HG02943 (cell line): ENCODE measurements at regions not wholly inside any gene's neighbourhood (a gene's known extent, or its start where the extent isn't known, plus 50 kb on each side); places are given as distances from the start of the nearest gene placed in this dataset.

Experiments used
- ATAC-seq: cut with Tn5 transposase; IDR thresholded peaks from one replicate; pipeline ENCODE4 v1.9.1; 2021; ENCODE audit warnings: mild to moderate bottlenecking, low read depth, moderate library complexity; ENCODE audit not compliant: unreplicated experiment

GRCh38 chr13:73730014-73730413 is 404.2 kb downstream of the KLF12 start:
- ATAC-seq: no peak

DNA sequence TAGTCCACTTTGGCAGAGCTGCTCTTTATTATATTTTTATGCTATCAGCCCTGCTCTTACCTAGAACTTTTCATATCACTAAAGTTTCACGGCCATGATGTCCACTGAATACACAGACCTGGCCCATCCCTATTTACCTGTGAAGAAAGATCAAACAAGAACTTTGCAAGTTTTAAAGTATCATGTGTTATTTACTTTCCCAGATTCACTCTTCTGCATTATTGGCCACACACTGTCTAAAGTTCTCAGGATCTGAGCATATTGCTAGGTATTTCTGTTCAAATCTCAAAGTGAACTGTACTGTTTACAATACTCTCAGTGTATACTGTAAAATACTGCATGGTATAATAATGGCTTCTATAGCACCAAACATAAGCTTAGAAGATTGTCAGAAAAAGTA is 405.2 kb downstream of the KLF12 start:
- no peak for ATAC-seq

- peak; percentile 78 for ATAC-seq
These were observed 412.1 kb downstream of the KLF12 start for GRCh38 chr13:73722120-73722519.

- no peak for ATAC-seq
These were observed 412.6 kb downstream of the KLF12 start for GRCh38 chr13:73721571-73721970.

- no peak for ATAC-seq
These were observed 413.9 kb downstream of the KLF12 start for GRCh38 chr13:73720216-73720840.

- ATAC-seq: no peak
These were observed 416.0 kb downstream of the KLF12 start for GRCh38 chr13:73718246-73718645.

DNA sequence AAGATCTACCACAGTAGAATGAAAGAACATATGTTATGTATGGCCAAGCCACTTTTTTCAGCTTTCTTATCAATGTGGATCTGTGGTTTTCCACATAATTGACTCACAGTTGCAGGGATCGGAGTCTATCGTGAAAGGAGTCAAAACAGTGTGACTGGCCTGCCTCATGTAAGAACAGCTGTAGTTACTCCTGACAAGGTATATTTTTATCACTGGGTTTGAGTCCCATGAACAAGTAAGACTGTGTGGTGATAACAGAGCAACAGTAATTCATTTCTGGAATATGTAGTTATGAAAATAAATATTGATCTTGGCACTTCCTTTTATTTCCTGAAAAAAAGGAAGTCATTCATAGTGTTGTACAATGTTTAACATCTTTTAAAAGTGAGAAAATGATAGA is 416.6 kb downstream of the KLF12 start:
- ATAC-seq: no peak

GRCh38 chr13:73715911-73716510 is 418.2 kb downstream of the KLF12 start:
- ATAC-seq: peak; percentile 40

DNA sequence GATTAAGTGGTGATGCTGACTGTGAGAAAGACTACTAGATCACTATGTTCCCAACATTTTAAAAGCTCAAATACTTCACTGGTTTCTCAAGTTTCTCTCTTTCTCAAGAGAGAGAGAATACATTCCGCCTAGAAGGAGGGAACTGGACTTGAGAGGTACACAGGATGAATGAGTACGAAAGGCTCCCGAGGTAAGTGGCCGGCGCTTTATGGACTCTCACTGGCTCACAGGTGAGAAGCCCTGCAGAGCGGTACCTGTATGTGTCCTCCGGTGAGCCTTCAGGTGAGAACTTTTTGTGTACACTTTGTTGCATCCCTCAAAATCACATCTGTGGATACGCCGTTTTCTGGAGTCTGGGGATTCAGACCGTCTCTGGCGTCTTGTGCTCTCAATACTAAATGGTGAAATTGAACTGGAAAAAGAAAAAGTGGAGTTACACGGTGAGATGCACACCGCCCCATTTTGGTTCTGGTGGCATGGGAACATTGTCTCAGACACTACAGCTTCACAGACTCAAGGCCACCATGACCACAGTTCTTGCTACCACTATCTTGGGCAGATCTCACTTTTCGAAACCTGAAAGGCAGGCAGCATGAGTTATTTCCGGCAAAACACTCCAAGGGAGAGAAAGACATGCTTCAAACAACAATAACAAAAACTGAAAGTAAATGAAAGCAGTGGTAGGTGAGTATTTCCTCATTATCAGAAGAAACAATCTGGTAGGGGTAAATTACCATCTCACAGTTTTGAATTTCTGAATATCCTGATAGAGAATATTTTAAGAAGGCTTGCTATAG is 418.9 kb downstream of the KLF12 start:
- ATAC-seq: peak; percentile 78

DNA sequence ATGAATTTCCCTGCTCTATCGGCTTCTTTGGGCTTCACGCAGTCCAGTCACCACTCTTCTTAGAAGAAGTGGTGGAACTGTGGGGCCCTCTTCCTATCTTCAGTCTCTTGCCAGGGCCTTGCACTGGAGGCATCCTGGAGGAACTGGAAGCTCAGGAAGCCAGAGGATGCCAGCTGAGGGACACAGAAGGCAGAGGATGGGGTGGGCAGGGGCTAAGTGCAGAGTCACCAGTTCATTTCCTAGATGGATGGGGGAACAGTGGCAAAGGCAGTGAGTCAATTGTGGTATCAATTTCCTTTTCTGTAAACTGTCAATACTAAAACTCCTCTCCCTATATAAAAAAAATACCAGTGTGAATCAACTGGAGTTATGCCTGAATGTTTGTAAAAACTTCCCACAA is 419.7 kb downstream of the KLF12 start:
- no peak for ATAC-seq

DNA sequence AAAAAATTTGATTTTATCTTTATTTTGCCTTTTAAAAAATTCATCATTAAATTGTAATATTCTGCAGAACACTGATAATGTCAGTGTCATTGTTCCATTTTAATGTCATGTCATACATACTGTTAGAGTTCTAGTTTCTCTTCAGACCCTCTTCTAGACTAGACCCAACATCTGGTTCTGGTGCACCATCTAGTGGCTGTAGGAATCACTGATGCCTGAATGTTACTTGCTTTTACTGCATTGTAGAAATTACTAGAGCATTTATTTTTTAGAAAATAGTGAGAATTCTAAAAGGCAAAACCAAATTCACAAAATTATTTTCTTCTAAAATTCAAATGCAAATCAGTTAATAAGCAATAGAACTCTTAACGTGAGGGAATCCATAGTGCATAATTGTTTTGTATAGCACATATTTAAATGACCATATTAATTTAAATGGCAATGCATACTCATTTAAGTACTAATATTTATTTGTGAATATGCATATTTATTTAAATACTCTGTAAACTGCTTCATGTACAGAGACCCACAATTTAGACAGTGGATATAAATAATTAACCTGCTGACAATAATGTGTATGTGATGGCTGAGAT is 425.7 kb downstream of the KLF12 start:
- peak; percentile 80 for ATAC-seq

DNA sequence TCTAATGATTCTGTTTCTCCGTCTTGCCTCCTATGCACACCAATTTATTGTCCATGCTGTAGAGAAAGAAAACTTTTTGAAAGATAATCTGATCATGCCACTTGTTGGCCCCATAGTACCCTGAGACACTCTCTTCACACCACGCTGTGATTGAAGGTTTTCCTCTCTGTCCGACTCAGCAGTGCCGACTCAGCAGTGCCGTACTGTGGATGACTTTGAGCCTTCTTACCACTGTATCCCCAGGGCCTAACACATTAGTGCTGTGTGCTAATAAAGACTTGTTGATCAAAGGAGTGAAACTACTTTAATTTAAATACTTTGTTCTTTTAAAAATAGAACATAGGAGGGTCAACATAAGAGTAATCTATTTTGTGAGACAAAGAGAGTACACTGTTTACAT is 429.6 kb downstream of the KLF12 start:
- no peak for ATAC-seq

DNA sequence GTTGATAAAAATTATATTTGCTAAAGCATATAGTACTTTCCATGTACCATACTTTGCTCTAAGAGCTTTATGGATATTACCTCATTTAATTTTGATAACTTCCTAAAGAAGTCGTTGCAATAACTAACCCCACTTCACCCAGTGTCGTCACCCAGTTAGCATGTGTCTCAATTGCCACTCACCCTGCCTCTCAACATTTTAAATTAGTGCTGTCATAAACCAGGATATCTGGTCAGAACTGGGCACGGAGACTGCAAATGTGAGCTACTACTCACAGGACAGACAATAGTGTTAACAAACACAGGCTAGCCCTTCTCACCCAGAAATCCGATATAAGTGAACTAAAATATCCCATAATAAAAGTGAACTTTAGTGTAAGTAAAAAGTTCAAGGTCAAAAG is 430.6 kb downstream of the KLF12 start:
- no peak for ATAC-seq

GRCh38 chr13:73702419-73703071 is 431.7 kb downstream of the KLF12 start:
- ATAC-seq: peak; percentile 91

GRCh38 chr13:73701160-73701559 is 433.0 kb downstream of the KLF12 start:
- ATAC-seq: no peak

DNA sequence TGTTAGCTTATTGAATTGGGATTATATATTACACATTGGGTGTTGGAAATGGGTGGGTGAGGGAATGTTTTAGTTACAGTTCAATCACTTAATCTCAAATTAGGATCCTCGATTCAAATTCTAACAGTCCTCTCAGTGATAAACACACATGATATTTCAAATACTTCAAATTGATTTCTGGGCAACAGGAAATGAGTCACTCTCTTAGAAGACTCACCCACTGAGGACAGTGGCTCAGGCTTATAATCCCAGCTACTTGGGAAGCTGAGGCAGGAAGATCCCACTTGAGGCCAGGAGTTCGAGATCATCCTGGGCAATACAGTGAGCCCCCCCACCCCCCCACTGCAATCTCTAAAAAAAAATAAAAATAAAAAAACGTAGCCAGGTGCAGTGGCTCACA is 435.3 kb downstream of the KLF12 start:
- ATAC-seq: no peak

- no peak for ATAC-seq
These were observed 437.0 kb downstream of the KLF12 start for GRCh38 chr13:73697166-73697565.

GRCh38 chr13:73696713-73697112 is 437.5 kb downstream of the KLF12 start:
- ATAC-seq: no peak

DNA sequence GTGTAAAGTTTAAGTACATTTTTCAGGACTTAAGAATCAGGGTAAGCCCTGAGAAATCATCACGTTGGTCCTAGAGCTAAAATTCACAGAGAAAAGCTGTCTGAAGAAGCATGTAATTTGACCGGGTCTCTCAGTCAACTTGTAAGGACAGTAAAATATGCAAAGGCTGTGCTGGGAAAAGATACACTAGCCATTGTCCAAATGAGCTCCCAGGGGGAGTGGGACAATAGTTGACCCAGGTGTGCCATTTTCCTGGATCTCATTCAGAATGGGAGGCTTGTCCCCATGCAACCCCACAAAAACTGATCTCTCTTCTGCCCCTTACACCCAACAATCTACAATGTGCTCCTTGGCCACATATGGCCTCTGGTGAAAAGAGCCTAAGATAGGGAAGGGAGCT is 437.9 kb downstream of the KLF12 start:
- ATAC-seq: no peak

- ATAC-seq: no peak
These were observed 438.9 kb downstream of the KLF12 start for GRCh38 chr13:73695325-73695724.

GRCh38 chr13:73693215-73693614 is 441.0 kb downstream of the KLF12 start:
- ATAC-seq: no peak
